B cell (primary cell): ENCODE measurements at regions not wholly inside any gene's neighbourhood (a gene's known extent, or its start where the extent isn't known, plus 50 kb on each side); places are given as distances from the start of the nearest gene placed in this dataset.

Experiments
- ATAC-seq: fragments of 200-7000 bp; cut with Tn5 transposase; one replicate; pipeline ENCODE4 v1.10.0; 2021; ENCODE audit warnings: low read depth, mild to moderate bottlenecking, moderate number of reproducible peaks, moderate library complexity
- CTCF ChIA-PET: fragments of 350-600 bp; sonication (Branson Sonifier 250); formaldehyde crosslinking; loops from one replicate; lab custom pipeline; 2021; ENCODE audit warnings: antibody characterized with exemption, inconsistent platforms; lab: Charles Lee
- POLR2A ChIA-PET: fragments of 350-600 bp; sonication (Branson Sonifier 250); formaldehyde crosslinking; loops from one replicate; lab custom pipeline; 2021; ENCODE audit warnings: antibody characterized with exemption; lab: Charles Lee
- DNase-seq: peaks from one replicate; pipeline ENCODE4 v3.0.0; 2013
- H2AFZ ChIP-seq: 2 replicates; pipeline ENCODE4 v1.6.1; 2012; ENCODE audit warnings: mild to moderate bottlenecking, low read depth, low read length; ENCODE audit not compliant: insufficient read depth, poor library complexity, severe bottlenecking
- H3K27ac ChIP-seq, 2 donors: 1 replicate in 1 of 2; 2 replicates in 1 of 2; pipeline ENCODE4 v1.5.1; 2012 to 2013; ENCODE audit warnings: low read length in 2 of 2, mild to moderate bottlenecking in 2 of 2, moderate library complexity in 1 of 2
- H3K27me3 ChIP-seq, 4 experiments: fragments of 200-600 bp in 1 of 4; sonication (generic) in 1 of 4; replicated peaks in 1 of 4; 1 replicate in 2 of 4; 2 replicates in 2 of 4; pipeline versions ENCODE4 v1.6.1 to v1.7.0; 2013 to 2016; ENCODE audit warnings: low read length in 3 of 4, mild to moderate bottlenecking in 2 of 4, mixed read lengths in 1 of 4, moderate library complexity in 1 of 4; ENCODE audit not compliant: insufficient read depth in 4 of 4, control insufficient read depth in 3 of 4; ENCODE audit errors: control extremely low read depth in 1 of 4
- H3K36me3 ChIP-seq, 2 experiments: replicated peaks in 1 of 2; 1 replicate in 1 of 2; 2 replicates in 1 of 2; pipeline versions ENCODE4 v1.6.1 to v1.7.1; 2013; ENCODE audit warnings: low read length in 1 of 2; ENCODE audit not compliant: insufficient read depth in 2 of 2, control insufficient read depth in 1 of 2; ENCODE audit errors: control extremely low read depth in 1 of 2, extremely low read depth in 1 of 2
- H3K4me1 ChIP-seq, 2 donors: fragments of 200-600 bp in 1 of 2; sonication (generic) in 1 of 2; 1 replicate in 1 of 2; 2 replicates in 1 of 2; pipeline versions ENCODE4 v1.5.1 to v1.6.1; 2013 to 2017; ENCODE audit warnings: low read length in 2 of 2; ENCODE audit not compliant: control insufficient read depth in 2 of 2, insufficient read depth in 2 of 2
- H3K4me2 ChIP-seq: replicated peaks from 2 replicates; pipeline ENCODE3; 2012; ENCODE audit warnings: mild to moderate bottlenecking, low read depth, low read length; ENCODE audit not compliant: poor library complexity, severe bottlenecking
- H3K4me3 ChIP-seq, 5 experiments: fragments of 200-600 bp in 1 of 5; sonication (generic) in 1 of 5; 1 replicate in 3 of 5; 2 replicates in 2 of 5; pipeline versions ENCODE4 v1.5.1 to v1.7.0; 2011 to 2016; ENCODE audit warnings: low read length in 4 of 5, mild to moderate bottlenecking in 4 of 5, low read depth in 2 of 5, control low read depth in 1 of 5, moderate library complexity in 1 of 5; ENCODE audit not compliant: insufficient read depth in 1 of 5; ENCODE audit errors: control extremely low read depth in 1 of 5, extremely low read depth in 1 of 5
- H3K79me2 ChIP-seq: fragments of 200-600 bp; sonication (generic); one replicate; pipeline ENCODE4 v1.6.0; 2016; ENCODE audit warnings: low read length; ENCODE audit not compliant: control insufficient read depth, insufficient read depth
- H3K9ac ChIP-seq: fragments of 200-600 bp; sonication (generic); 2 replicates; pipeline ENCODE4 v1.6.1; 2017; ENCODE audit warnings: mild to moderate bottlenecking, low read length, moderate library complexity
- H3K9me3 ChIP-seq, 3 donors: one replicate each; pipeline versions ENCODE4 v1.6.1 to v1.7.1; 2013; ENCODE audit warnings: low read length in 2 of 3; ENCODE audit not compliant: control insufficient read depth in 2 of 3, insufficient read depth in 1 of 3; ENCODE audit errors: control extremely low read depth in 1 of 3
- H4K20me1 ChIP-seq: 2 replicates; pipeline ENCODE4 v1.6.0; 2012; ENCODE audit warnings: mild to moderate bottlenecking, low read length; ENCODE audit not compliant: insufficient read depth, control insufficient read depth, poor library complexity, severe bottlenecking
- H3K27ac Mint-ChIP-seq: one replicate; pipeline ENCODE4 v1.8.0; 2021; ENCODE audit warnings: mixed read lengths
- H3K27me3 Mint-ChIP-seq: one replicate; pipeline ENCODE4 v1.8.0; 2021; ENCODE audit warnings: mixed read lengths
- H3K4me1 Mint-ChIP-seq: one replicate; pipeline ENCODE4 v1.8.0; 2021; ENCODE audit warnings: mixed read lengths
- H3K4me3 Mint-ChIP-seq: one replicate; pipeline ENCODE4 v1.8.0; 2021; ENCODE audit warnings: mixed read lengths
- H3K9me3 Mint-ChIP-seq: one replicate; pipeline ENCODE4 v1.8.0; 2022; ENCODE audit warnings: mixed read lengths; ENCODE audit not compliant: insufficient read depth
- EZH2 ChIP-seq: IDR thresholded peaks from 2 replicates; pipeline ENCODE4 v1.6.1; 2012; ENCODE audit warnings: borderline replicate concordance, low read depth, mild to moderate bottlenecking, moderate library complexity, low read length; ENCODE audit not compliant: insufficient read depth, poor library complexity, severe bottlenecking
- WGBS: methylation state at CpG from one replicate; pipeline ENCODE4 v1.1.5; 2013; ENCODE audit warnings: missing lambda C conversion rate; ENCODE audit not compliant: insufficient coverage; 5-methylcytosine and 5-hydroxymethylcytosine counted together
- intact Hi-C: fragments of 100-400 bp; cut with micrococcal nuclease; formaldehyde crosslinking; loops from one replicate; pipeline ENCODE4 v1.10.0; 2022
- TF ChIP-seq, protein P1 (sequence below): fragments of 200-600 bp; IDR thresholded peaks from one replicate; pipeline ENCODE4 v1.8.0; 2022; ENCODE audit warnings: antibody characterized with exemption, mild to moderate bottlenecking

DNA sequence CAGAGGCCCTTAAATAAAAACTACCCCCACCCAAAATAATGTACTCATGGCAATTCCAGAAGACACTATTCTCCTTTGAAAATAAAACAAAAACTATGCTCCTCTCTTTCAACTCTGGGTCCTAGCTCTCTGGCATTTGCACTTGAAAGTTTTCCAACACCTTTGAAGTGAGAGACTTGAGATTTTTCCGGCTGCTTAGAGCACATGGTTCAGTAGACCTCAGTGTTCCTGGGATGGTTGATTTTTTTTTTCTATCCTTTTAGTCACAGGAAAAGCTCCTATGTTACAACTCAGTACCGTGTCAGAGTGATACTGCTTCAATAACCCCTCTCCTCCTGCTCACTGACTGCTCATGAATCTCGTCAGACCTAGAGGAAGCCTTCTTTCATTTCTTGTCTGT lies 118.3 kb upstream of the TUSC7 start:
- no peak for DNase-seq
- Histone ChIP-seq H3K4me2 (no peak overlapping the region), H3K4me3 (no peak overlapping the region), H3K27me3 (no peaks in the 10 kb centered on the region), H3K79me2 (no peaks in the 10 kb centered on the region), H2AFZ (no peak overlapping the region), H3K9me3 (no peaks in the 10 kb centered on the region), H3K9ac (no peak overlapping the region), H4K20me1 (no peaks in the 10 kb centered on the region), H3K36me3 (no peaks in the 10 kb centered on the region), H3K4me1 (no peaks in the 10 kb centered on the region), H3K27ac (no peak overlapping the region)
- POLR2A ChIA-PET = no interaction called here
- no peak for TF ChIP-seq EZH2
- TF ChIP-seq, protein P1, sequence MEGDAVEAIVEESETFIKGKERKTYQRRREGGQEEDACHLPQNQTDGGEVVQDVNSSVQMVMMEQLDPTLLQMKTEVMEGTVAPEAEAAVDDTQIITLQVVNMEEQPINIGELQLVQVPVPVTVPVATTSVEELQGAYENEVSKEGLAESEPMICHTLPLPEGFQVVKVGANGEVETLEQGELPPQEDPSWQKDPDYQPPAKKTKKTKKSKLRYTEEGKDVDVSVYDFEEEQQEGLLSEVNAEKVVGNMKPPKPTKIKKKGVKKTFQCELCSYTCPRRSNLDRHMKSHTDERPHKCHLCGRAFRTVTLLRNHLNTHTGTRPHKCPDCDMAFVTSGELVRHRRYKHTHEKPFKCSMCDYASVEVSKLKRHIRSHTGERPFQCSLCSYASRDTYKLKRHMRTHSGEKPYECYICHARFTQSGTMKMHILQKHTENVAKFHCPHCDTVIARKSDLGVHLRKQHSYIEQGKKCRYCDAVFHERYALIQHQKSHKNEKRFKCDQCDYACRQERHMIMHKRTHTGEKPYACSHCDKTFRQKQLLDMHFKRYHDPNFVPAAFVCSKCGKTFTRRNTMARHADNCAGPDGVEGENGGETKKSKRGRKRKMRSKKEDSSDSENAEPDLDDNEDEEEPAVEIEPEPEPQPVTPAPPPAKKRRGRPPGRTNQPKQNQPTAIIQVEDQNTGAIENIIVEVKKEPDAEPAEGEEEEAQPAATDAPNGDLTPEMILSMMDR = no peak
- Mint-ChIP-seq H3K27me3 (no peaks in the 10 kb centered on the region), H3K9me3 (peaks cover 3% of the 10 kb centered on the region), H3K4me1 (no peaks in the 10 kb centered on the region), H3K27ac (no peak overlapping the region), H3K4me3 (no peak overlapping the region)
- no CpG with 5 or more reads among the region's 3 CpGs for WGBS
- intact Hi-C loops = no loop called here
- ATAC-seq = no peak
- CTCF ChIA-PET = no interaction called here

DNA sequence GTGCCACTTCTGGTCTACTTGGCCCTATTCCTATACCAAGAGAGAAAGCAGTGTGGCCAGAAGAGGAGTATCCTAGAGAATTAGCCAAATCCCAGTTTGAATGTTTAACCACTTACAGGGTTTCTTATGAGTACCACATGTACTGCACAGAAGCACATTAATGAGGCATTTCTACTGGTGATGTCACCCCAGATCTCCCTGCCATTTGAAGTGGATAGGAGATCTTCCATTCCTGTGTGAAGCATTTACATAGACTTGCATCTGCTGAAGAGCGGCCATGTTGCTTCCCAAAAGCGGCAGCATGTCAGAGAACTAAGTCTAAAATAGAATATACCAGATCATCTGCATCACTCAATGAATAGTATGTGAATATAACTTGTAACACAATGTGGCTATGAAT lies 108.4 kb upstream of the TUSC7 start:
- POLR2A ChIA-PET = no interaction called here
- H3K4me1 ChIP-seq = no peaks in the 10 kb centered on the region
- no peak overlapping the region for H3K4me3 ChIP-seq
- Mint-ChIP-seq H3K9me3 (no peaks in the 10 kb centered on the region), H3K27me3 (no peaks in the 10 kb centered on the region), H3K4me1 (no peaks in the 10 kb centered on the region), H3K4me3 (no peak overlapping the region), H3K27ac (no peak overlapping the region)
- WGBS = no CpG with 5 or more reads among the region's 2 CpGs
- intact Hi-C loops = no loop called here
- CTCF ChIA-PET = no interaction called here
- H3K79me2 ChIP-seq = no peaks in the 10 kb centered on the region
- no peaks in the 10 kb centered on the region for H4K20me1 ChIP-seq
- H3K27me3 ChIP-seq = no peaks in the 10 kb centered on the region
- no peak for TF ChIP-seq EZH2
- TF ChIP-seq, protein P1 = no peak
- no peak for ATAC-seq
- H3K27ac ChIP-seq = no peak overlapping the region
- no peaks in the 10 kb centered on the region for H3K9me3 ChIP-seq
- DNase-seq = no peak
- no peak overlapping the region for H3K4me2 ChIP-seq
- H2AFZ ChIP-seq = no peak overlapping the region
- no peaks in the 10 kb centered on the region for H3K36me3 ChIP-seq
- no peak overlapping the region for H3K9ac ChIP-seq
